ENCODE measurements at regions not wholly inside any gene's neighbourhood (a gene's known extent, or its start where the extent isn't known, plus 50 kb on each side); places are given as distances from the start of the nearest gene placed in this dataset.

DNA sequence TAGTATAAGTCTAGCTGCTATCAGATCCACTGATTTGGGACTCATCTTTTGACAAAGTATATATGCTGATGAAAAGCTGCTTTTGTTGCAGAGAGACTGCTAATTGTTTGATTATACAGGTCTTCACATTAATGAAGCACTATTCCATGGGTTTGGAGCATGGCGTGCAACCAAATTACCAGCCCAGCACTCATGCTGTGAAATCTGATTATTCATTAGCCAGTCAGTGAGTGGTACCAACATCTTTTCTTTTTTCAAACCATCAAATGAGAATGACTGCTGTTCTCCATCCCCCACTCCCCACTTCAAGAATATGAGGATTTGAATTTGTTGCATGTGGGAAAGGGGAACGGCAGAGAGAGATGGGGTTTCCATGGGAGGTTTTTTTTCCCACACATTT, 91.3 kb downstream of the ID4 start:
- TF ChIP-seq, protein P1, sequence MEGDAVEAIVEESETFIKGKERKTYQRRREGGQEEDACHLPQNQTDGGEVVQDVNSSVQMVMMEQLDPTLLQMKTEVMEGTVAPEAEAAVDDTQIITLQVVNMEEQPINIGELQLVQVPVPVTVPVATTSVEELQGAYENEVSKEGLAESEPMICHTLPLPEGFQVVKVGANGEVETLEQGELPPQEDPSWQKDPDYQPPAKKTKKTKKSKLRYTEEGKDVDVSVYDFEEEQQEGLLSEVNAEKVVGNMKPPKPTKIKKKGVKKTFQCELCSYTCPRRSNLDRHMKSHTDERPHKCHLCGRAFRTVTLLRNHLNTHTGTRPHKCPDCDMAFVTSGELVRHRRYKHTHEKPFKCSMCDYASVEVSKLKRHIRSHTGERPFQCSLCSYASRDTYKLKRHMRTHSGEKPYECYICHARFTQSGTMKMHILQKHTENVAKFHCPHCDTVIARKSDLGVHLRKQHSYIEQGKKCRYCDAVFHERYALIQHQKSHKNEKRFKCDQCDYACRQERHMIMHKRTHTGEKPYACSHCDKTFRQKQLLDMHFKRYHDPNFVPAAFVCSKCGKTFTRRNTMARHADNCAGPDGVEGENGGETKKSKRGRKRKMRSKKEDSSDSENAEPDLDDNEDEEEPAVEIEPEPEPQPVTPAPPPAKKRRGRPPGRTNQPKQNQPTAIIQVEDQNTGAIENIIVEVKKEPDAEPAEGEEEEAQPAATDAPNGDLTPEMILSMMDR (IDR thresholded peaks at IDR 0.05; ENCODE audit: extremely low read depth in 1 of 2, insufficient read depth in 1 of 2, low read depth in 1 of 2, low read length in 2 of 2): no peak
- TF ChIP-seq EZH2 (IDR thresholded peaks at IDR 0.05; ENCODE audit: borderline replicate concordance, low read depth, low read length, severe bottlenecking): no peak
- TF ChIP-seq POLR2A (IDR thresholded peaks at IDR 0.05; ENCODE audit: low read depth, low read length): no peak
- TF ChIP-seq POLR2AphosphoS5 (IDR thresholded peaks at IDR 0.05; ENCODE audit: insufficient read depth, low read depth, low read length): no peak
- no peak for TF ChIP-seq FOS (IDR thresholded peaks at IDR 0.05; ENCODE audit: borderline replicate concordance, insufficient read depth, low read length)
- no peak for TF ChIP-seq JUN (IDR thresholded peaks at IDR 0.05; ENCODE audit: borderline replicate concordance, insufficient read depth, insufficient read length, low read depth)
- TF ChIP-seq, protein P2, sequence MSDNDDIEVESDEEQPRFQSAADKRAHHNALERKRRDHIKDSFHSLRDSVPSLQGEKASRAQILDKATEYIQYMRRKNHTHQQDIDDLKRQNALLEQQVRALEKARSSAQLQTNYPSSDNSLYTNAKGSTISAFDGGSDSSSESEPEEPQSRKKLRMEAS (IDR thresholded peaks at IDR 0.05; ENCODE audit: insufficient read depth, insufficient read length): no peak
